Omental fat pad (tissue), 3 donors: ENCODE measurements at regions not wholly inside any gene's neighbourhood (a gene's known extent, or its start where the extent isn't known, plus 50 kb on each side); places are given as distances from the start of the nearest gene placed in this dataset. TPM values are rescaled to one million over a fixed set of nuclear protein-coding genes. Genes with fewer than 3 reads are reported as not detected.
"Not testable (repeated sequence)": the region's sequence is repeated elsewhere in the genome, so short reads cannot be mapped to it uniquely, and the experiment has no call there.

ENCODE experiments used
- ATAC-seq: fragments of 150-250 bp; one replicate; pipeline ENCODE4 v1.9.1; 2016; ENCODE audit warnings: mild to moderate bottlenecking, moderate library complexity; ENCODE audit not compliant: low FRiP score
- DNase-seq: peaks from one replicate; pipeline ENCODE4 v3.0.0-alpha.2; 2019; ENCODE audit warnings: low spot score
- CTCF ChIP-seq, 3 donors: fragments of 450-650 bp; IDR thresholded peaks; one replicate each; pipeline ENCODE4 v1.5.1; 2016 to 2017; ENCODE audit warnings: antibody characterized with exemption in 3 of 3, mild to moderate bottlenecking in 3 of 3, moderate library complexity in 2 of 3
- small RNA-seq: library from RNA; depleted of rRNA; stranded (forward); fragments of <200 nt; gene quantifications from one replicate; pipeline ENCODE3, GENCODE V24; 2016

GRCh38 chr10:25869609-25870008 is 64.4 kb upstream of the MYO3A start:
- DNase-seq (no peak), ATAC-seq (no peak)

GRCh38 chr10:25874402-25874801 is 59.6 kb upstream of the MYO3A start:
- DNase-seq, ATAC-seq: not testable (repeated sequence)

More at GRCh38 chr10:25869609-25870008, 64.4 kb upstream of the MYO3A start:
- TF ChIP-seq CTCF (IDR thresholded peaks at IDR 0.05) = no peak

GRCh38 chr10:25875556-25876165 is 58.4 kb upstream of the MYO3A start:
- DNase-seq (peak; percentile 72), ATAC-seq (no peak)
- TF ChIP-seq CTCF (IDR thresholded peaks at IDR 0.05) = no peak

- no peak for TF ChIP-seq CTCF (IDR thresholded peaks at IDR 0.05)
- ATAC-seq (no peak), DNase-seq (no peak)
These were observed 56.7 kb upstream of the MYO3A start for GRCh38 chr10:25877296-25877695.

Small RNAs in the stretch of these regions (small RNA-seq; reads per million reads assigned to genes)
- not detected for gene RNA5SP306
- gene RNU6-632P = not detected
